Esophagus muscularis mucosa (tissue), 3 donors: ENCODE measurements at regions not wholly inside any gene's neighbourhood (a gene's known extent, or its start where the extent isn't known, plus 50 kb on each side); places are given as distances from the start of the nearest gene placed in this dataset.

Experiments
- CTCF ChIP-seq, 3 experiments: fragments of 200-600 bp in 2 of 3; fragments of 450-650 bp in 1 of 3; sonication (generic) in 2 of 3; IDR thresholded peaks; one replicate each; pipeline ENCODE4 v1.5.1; 2017 to 2019; ENCODE audit warnings: antibody characterized with exemption in 3 of 3, mild to moderate bottlenecking in 2 of 3, moderate library complexity in 1 of 3
- EP300 ChIP-seq: sonication (generic); formaldehyde crosslinking; IDR thresholded peaks from one replicate; pipeline ENCODE4 v1.6.1; 2017; ENCODE audit warnings: antibody characterized with exemption

DNA sequence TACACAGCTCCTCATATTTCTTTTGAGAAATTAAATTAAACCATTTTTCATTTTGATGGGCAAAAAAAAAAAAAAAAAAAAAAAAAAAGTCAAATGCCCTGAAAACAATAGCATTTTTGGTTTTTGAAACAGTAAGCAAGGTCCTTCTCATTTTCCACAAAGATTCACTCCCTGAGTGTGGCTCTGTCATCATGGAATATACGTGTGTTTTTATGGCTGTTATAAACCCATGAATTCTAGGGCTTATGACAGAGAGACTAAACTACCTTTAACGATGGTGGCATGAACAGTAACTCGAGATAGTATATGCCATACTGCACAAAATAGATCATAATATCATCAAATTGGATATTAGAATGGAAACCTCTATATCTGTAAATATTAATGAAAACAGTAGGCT, 179.2 kb upstream of the ZNF521 start:
- TF ChIP-seq CTCF (IDR thresholded peaks at IDR 0.05), result no peak
- TF ChIP-seq EP300, result no peak
